Stimulated activated CD4-positive, alpha-beta T cell treated with anti-CD3 and anti-CD28 coated beads, Interleukin-4, amount 100 ng/mL, for 24 hours (primary cell): ENCODE measurements at regions not wholly inside any gene's neighbourhood (a gene's known extent, or its start where the extent isn't known, plus 50 kb on each side); places are given as distances from the start of the nearest gene placed in this dataset.

Source experiments
- DNase-seq: peaks from one replicate; pipeline ENCODE4 v3.0.0-alpha.2; 2020

DNA sequence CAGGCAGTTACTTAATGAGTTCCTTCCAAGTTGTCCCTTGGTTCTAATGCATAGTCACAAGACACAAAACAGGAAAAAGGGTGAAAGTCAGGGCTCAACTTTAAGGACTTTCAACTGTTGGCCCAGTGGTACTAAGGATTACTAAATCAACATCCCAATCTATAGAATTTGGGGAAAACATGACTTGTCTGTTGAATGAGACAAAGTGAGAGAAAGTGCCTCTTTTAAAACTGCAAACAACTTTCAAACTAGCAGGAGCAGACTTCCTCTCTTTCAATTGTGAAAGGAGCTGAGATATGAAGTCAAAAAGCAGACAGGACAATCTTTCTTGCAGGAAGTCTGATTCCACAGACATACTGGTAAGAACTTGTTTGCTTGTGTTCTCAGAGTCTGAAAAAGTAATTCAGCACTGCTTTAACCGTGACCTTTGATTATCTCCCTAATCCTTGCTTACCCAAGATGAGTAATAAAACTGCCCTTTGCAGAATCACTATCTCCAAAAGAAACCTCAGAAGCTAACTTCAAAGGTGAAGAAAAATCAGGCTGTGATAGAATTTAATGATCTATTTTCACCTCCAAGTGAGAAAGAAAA is 960.7 kb upstream of the RAG2 start:
- no peak for DNase-seq

DNA sequence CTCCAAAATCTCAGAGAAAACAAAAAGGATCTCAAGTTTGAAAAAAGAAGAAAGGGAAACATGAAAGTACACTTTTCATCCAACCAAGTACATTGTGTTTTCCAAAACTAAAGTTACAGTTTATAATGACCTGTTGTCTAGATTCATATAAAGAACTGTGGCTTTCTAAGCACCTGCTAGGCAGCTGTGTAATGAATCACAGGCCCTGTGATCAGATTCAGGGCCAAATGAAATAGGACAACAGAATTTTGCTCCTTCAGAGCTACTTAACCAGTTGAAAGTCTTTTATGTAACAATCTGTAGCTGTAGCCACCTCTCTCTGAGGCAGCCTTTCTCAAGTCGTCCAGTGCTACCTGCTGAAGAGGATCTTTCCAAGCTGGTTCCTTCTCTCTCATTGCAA is 960.0 kb upstream of the RAG2 start:
- DNase-seq = no peak

DNA sequence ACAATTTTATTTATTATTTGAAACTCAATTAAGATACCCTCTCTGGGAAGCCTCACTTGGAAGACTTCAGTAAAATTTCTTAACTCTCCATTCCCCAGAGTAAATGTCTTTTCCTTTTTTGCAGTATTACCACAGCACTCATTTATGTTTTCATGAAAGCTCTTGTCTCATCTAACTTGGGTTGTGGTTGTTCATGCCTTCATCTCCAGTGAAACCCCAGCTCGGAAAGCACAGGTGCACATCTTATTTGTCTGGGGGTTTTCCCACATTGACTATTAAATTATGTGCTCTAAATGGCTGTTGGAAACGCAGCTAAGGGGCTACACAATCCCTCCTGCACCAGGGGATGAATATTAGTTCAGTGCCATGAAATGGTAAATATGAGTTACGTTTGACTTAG is 954.2 kb upstream of the RAG2 start:
- no peak for DNase-seq

DNA sequence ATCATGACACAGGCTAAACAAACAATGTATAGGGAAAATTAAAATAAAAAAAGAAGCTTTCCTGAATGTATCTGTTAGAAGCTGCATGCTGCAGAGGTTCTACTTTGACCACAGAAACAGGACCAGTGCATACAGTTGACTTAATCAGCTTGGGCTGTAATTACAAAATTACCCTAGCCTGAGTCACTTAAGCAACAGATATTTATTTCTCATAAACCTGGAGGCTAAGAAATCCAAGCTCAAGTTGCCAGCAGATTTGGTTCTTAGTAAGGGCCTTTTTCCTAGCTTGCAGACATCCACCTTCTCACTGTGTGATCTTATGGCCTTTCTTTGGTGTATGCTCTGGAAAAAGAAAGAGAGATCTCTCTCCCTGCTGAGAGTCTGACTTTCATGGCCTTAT is 946.5 kb upstream of the RAG2 start:
- DNase-seq = no peak

DNA sequence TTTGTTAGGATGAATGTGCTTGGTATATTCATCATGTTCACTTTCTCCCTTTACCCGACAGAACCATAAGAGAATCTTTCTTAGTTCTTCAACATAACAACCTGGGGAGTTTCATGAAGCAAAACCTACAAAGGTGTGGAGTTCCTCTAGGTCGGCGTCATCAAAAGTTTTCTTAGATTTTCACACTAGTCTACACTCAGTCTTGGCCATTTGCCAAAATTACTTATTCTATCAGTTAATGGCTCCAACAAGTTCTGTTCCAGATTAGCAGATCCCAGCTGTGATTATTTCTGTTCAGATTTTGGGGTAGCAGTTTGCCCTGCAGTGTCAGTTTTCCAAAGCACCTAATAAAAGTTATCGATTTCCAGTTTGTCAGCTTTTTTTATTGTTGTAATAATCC is 935.8 kb upstream of the RAG2 start:
- DNase-seq = no peak

DNA sequence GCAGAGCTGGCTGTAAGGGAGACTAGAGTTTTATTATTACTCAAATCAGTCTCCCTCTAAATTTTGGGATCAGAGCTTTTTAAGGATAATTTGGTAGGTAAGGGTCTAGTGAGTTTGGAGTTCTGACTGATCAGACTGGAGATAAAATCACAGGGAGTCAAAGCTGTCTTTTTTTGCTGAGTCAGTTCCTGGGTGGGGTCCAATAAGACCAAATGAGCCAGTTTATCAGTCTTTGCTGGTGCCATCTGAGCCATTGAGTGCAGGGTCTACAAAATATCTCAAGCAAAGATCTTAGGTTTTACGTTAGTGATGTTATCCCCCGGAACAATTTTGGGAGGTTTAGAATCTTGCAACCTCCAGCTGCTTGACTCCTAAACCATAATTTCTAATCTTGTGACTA is 935.1 kb upstream of the RAG2 start:
- DNase-seq = no peak

DNA sequence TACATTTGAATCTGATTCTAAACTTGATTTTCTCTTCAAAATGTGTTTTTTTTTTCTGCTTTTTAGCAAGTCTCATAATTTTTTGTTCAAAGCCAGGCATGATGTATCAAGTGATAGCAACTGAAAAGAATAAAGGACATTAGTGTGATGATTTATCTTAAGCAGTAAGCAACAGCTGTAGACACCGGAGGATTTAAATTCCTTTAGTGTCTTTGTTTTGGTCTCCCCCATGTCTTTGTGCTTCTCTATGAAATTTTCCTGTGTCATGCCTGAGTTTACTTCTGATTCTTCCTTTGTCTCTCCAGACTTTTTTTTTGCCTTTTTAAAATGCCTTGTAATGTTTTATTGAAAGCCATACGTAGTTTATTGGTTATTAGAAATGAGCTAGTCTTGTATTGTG is 934.2 kb upstream of the RAG2 start:
- DNase-seq = no peak

DNA sequence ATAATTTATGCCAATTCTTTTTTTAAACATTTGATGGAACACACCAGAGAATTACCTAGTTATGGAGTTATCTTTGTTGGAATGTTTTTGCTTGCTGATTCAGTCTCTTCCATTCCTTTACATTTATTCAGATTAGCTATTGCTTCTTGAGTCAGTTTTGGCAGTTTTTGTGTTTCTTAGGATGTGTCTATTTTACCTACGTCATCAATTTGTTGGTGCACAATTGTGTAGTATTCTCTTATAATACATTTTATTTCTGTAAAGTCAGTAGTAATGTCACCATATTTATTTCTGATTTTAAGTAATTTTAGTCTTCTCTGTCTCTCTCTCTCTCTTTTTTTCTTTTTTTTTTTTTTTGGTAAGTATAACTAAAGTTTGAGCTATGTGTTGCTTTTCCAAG is 929.5 kb upstream of the RAG2 start:
- DNase-seq = no peak

DNA sequence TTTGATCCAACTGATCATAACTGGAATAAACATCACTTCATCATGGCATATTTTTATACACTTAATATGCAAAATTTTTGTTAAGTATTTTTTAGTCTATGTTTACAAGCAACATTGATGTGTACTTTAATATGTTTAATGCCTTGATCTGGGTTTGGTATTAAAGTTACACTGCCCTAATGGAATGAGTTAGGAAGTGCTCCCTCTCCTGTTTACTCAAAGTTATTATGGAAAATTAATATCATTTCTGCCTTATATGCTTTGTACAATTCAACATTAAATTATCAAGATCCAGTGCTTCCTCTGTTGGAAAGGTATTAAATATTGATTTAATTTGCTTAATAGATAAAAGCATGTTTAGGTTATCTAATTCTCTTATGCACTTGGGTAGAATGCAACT is 927.3 kb upstream of the RAG2 start:
- no peak for DNase-seq

DNA sequence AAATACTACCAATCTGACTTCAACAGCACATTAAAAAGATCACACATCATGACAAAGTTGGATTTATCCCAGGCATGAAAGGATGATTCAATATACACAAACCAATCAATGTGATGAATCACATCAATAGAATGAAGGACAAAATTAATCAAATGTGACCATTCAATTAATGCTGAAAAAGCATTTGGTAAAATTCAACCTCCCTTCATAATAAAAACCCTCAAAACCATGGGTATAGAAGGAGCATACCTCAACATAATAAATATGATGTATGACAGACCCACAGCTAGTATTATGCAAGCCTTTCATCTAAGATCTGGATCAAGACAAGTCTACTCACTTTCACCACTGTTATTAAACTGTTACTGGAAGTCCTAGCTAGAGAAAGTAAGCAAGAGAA is 921.7 kb upstream of the RAG2 start:
- DNase-seq = no peak

DNA sequence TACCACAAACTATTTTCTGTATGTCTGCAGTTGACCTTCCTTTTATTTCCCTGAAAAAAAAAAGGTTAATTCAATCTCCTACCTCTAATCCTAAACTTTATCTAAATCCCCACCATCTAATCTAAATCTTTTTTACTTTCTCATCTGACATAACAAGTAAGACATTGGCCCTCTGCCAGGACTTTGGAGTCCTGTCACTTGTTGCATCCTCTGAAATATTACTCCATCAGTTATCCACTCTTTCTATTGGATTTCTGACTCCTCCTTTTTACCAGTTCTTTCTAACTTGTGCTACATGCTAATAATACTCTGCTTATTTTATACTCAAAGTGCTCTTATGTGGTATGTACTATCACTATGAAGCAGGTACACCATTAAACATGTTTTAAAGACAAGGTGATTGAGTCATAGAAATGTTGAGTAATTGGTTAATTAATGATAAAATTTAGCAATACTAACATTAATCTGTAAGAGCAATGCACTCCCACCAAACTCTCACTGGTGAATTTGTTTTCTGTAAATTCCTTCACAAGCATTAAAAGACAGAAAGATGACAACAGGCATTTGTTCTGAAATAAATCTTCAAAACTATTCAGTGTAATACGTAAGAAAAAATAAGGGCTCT is 914.2 kb upstream of the RAG2 start:
- DNase-seq = no peak

DNA sequence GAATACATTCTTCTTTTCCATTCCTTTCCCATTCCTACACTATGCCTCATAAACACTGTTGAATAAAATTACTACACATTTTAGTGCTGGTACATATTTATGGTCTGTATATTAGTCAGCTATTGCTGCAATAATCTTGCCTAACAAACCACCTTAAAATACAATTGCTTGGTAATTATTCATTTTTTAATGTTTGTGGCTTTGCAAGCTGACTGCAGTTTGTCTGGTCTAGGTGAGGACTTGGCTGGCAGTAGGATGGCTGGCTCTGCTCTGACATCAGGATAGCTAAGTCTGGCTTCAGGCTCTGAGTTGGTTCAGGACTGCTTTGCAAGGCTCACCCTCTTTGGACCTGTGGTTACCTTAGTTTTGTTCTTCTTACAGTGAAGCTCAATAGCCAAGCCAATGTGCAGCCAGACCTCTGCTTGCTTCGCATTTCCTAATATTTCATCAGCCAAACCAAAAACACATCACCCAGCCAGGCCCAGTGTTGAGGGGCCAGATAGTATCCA is 913.4 kb upstream of the RAG2 start:
- no peak for DNase-seq

DNA sequence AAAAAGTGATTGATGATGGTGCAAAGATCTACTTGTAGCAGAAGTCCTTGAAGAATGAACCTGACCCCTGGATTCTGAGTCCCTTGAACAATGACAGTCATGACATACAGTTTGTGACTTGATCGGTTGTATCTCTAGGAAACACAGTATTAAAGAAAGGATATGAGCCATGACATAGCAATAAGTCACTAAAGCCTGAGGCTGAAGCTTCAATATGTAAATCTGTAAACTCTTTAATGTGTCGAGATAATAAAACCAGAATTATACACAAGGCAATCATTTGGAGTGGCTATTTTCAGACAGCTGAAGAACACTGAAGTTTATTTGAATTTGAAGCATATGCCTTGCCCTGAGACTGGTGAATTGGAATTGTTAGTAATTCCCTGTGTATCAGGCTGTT is 911.5 kb upstream of the RAG2 start:
- DNase-seq = no peak

DNA sequence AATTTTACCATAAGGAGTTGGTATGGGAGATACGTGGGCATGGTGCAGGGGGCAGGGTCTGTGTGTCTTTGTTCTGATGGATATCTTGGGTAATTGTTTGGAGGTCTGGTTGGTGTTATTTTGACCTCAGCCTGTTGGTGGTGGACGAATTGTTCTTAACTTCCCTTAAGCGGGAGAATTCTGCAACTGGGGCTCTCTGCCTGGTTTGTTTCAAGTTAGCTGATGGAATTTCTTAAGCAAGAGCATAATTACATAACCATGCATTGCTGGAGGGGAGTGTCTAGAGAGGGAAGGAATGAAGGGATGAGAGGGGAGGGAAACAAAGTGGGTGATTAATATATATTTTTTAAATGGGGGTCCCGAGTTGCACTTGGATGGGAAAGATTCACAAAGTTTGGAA is 908.5 kb upstream of the RAG2 start:
- DNase-seq = no peak

DNA sequence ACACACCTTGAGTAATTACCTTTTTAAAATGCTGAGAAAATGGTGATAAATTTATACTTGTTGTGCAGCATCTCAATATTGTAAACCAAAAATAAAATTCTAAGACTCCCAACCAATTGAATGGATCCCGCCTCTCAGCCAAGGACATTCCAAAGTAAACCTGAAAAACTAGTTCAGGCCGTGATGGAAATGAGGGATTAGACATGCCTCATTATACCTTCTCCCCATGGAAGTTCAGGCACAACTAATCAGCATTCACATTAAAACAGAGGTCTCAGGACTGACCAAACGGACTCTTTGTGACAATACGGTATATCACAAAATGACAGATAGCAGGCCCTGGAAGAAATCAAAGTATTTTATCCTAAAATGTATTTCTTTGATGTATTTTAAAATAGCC is 907.4 kb upstream of the RAG2 start:
- DNase-seq = no peak

DNA sequence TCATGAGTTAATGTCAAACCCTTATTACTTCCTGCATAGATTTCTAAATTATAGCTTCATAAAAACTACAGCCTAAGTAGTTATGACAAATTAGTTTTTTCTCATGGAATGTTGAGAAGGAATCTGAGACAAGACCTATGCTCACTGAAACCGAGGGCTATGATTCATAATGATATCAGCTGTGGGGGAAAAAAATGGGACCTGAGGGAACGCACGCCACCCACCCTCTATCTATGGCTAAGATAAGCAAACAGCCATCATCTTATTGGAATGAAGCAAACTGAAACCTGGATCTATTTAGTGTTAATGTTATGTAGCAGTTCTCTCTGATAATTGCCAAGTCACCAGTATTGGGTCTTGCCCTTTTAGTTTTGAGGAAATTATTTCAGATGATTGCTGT is 906.9 kb upstream of the RAG2 start:
- DNase-seq = no peak

DNA sequence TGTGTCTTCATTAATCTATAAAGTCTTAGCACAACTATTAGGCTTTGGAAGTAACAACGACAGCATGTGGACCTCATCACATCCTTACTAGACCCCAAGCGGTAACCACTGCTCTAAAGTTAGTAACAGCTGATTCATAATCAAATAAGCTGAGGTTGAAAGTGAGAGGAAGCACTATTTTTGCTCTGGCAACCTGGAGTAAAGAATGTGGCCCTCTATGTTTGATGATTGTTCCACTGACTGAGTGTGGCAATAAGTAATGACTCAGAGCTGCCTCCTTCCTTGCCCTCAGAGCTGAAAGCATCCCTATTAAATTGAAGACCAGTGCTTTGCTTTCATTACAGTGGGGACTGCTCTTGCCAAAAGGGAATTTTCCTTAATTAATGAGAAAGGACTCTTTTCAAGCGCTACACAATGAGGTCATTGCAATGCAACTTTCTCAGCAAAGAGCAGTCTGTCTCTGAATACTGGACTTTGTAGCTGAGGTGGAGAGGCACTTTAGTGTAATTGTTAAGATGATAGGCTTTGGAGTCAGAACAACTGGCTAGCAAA is 906.1 kb upstream of the RAG2 start:
- DNase-seq = no peak

DNA sequence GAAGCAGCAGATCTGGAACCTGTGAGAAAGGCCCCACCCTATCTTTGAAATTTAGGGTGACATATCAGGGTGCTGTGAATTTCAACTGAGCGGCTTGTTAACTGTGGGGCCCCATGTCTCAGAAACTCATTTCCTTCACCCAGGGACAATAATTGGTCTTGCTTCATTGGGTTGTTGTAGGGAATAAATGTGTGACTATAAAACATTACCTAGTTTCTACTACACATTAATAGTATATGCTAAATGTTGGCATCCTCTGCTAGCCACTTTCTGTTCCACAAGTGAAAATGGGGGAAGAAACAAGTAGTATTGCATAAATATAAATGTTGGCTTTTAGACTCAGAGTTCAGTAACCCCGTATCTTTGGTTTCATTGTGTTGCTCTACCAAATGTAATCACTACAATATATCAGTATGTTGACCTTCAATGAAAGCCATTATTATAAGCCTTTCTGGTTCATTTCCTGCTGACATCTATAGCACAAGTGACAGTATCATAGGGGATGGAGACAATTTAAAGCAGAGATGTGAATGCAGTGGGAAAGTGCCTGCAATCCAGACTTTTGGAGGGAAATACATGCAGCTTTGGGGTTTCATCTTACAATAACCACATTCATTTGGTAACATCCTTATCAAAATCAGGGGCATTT is 905.5 kb upstream of the RAG2 start:
- DNase-seq = no peak

DNA sequence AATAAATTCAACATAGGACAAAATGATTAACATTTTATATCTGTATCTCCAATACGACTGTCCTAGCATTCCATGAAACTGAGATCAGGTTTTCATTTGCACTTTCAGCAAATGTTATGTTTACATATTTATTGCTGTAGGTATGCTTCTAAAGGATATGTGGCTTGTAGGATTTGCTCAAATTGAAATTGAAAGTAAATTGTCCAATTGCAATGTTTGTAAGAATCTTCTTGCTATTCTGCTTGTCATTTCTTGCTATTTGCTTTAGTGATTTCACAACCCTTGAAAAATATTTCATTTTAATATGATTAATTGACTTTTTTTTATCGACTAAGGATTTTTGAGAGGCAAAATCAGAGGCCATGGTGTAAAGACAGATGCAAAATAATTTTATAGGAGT is 904.2 kb upstream of the RAG2 start:
- DNase-seq = no peak

DNA sequence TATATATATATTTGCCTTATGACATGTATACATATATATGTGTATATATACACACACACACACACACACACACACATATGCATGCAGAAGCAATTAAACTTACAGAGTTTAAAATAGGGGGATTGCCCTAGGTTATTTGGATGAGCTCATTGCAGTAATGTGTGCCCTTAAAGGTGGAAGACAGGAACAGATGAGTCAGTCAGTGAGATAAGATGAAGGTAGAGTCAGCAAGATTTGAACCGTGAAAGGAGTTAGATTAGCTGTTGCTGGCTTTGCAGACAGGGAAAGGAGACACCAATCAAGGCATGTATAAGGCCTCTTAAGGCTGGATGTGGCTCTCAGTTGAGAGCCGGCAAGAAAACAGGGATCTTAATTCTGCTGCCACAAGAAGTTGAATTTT is 902.4 kb upstream of the RAG2 start:
- DNase-seq = no peak

DNA sequence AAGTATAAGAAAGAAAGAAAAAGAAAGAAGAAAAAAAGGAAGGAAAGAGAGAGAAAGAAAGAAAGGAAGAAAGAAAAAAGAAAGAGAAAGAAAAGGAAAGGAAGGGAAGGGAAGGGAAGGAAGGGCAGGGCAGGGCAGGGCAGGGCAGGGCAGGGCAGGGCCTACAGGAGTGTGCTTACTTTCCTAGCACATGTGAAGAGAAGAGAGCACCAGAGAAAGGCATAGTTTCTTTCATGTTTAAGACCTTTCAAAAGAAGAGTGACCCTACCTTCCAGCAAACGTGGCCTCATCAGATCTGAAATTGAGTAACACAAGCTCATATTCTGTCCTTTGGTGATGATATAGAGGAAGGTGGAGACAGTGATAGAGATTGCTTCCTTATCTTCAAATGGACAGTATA is 899.3 kb upstream of the RAG2 start:
- DNase-seq = no peak

DNA sequence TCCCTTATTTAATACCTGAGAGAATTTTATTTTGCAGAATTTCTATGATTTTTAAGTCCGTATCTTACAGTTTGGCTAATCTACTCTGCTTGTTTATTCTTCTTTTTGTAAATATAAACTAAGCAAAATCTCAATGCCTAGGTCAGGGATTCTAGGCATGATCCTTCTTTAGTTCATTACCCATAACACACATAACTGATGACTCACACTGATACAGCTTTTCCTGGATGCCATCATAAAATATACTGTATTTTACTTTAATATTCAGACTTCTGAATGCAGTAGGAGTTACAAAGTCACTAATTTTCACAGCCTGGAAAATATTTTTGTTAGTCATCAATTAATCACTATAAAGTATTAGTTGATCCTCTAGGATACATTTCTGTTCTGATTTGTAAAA is 898.2 kb upstream of the RAG2 start:
- no peak for DNase-seq

DNA sequence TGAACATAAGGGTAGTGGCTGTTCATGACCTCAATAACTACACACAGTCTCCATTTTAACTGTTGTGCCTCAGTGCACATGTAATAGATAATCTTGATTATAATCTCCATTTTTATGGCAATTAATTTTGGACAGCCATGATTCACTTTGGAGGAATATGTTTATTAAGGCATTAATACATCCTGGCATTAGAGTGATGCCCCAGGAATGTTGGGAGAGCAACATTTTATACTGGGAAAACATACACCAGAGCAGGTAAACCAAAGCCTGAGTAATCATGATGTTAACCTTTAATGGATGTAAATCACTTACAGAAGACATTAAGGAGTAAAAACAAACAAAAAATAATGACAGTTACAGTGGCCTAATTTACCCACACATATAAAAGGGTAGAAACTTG is 886.3 kb upstream of the RAG2 start:
- no peak for DNase-seq

DNA sequence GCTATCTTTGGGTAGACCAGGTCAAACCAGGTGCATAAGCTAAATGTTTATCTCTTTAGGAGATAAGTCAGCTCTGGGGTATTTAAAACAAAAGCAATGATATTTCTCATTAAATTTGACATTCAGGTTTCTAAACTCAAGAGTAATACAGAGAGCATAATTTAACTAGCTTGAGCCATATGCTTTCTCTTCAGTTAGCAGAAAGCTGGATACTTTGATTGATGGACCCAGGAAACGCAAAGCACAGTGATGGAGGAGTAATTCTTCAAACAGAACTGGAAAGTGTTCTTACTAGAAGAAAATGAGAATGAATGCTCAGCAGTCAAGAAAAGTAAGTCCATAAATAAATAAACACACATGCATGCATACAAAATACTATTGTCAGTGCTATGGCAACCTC is 885.7 kb upstream of the RAG2 start:
- DNase-seq = no peak

DNA sequence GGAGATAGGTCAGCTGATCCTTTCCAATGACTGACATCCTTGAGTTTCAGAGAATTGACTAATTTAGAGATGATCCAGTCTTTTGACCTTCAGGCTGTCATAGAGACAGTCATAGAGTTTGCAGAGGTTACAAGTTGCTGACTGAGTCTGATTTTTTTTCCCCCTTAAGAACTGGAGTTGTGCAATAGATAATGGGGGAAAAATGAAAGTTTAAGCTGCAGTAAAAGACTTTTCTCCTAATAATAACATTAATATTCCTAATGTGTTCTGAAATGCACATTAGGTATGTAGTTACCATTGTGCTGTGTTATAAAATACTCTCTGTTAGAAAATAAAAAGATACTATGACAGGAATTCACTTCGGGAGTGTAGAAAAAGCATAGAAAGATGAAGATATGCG is 876.9 kb upstream of the RAG2 start:
- no peak for DNase-seq
